GM12891 (cell line): ENCODE measurements at regions not wholly inside any gene's neighbourhood (a gene's known extent, or its start where the extent isn't known, plus 50 kb on each side); places are given as distances from the start of the nearest gene placed in this dataset.

ENCODE experiments used
- POLR2A ChIP-seq: IDR thresholded peaks from 2 replicates; pipeline ENCODE4 v1.6.1; 2011; ENCODE audit warnings: low read depth, low read length, control low read depth
- POLR2AphosphoS5 ChIP-seq: IDR thresholded peaks from 2 replicates; pipeline ENCODE4 v1.6.1; 2011; ENCODE audit warnings: low read depth, low read length, control low read depth

DNA sequence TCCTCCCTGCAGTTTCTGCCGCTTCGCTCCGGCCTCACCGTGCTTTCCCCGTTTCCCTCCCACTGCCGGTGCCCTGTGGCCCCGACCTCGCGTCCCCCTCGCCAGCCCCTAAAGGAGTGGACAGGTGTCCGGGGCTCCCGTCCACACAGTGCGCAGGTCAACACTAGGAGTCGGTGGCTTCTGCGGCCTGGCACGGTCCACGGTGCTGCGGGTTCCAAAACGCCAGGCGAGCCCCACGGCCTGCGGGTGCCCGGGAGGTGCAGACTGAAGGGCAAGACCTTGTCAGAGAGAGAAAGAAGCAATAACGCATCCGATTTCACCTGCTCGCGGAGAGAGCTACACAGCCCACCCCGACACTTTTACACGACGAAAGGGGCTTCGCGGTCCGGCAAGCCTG is 588.7 kb upstream of the SALL3 start:
- TF ChIP-seq POLR2A (no peak), POLR2AphosphoS5 (no peak)
